ENCODE measurements at regions not wholly inside any gene's neighbourhood (a gene's known extent, or its start where the extent isn't known, plus 50 kb on each side); places are given as distances from the start of the nearest gene placed in this dataset.

DNA sequence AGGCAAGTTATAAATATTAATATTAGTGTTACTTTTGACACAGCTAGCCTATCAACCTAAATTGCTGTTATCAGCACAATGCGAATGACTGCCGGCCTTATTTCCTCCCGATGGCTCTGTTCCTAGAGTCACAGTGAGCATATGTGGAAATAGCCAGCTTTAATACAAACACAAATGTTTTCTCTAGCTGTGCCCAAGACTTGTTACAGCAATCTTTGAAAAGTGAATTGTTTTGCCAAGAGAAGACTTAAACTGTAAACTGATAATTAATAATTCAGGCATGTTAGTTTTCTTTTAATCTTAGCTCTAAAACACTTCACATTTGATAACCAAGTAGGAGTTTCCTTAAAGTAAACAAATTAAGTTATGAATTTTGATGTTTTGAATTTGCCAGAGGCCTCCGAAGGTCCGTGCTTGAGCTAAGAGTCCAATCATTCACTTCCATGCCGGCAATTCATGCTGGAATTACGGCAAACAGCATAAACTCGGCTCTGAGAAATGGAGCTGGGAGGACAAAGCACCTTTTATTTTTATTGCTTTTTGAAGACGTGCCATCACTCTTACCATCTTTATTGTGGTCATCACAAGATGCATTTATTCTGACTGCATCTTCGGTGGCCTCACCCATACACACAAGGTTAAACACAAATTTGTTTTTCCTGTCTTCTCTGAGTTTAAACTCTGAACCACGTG, 184.5 kb upstream of the CWC22 start:
- ChIA-PET CTCF (no interaction called here), POLR2A (interaction anchor here (1.3 kb wide), 1 partner anchor 789 kb away, joined by 3 read pairs; the partner anchor contains the start of gene UBE2E3)
- H3K9me3 ChIP-seq (ENCODE audit: control insufficient read depth, insufficient read depth, low read length) = no peaks in the 10 kb centered on the region
- TF ChIP-seq, protein P1, sequence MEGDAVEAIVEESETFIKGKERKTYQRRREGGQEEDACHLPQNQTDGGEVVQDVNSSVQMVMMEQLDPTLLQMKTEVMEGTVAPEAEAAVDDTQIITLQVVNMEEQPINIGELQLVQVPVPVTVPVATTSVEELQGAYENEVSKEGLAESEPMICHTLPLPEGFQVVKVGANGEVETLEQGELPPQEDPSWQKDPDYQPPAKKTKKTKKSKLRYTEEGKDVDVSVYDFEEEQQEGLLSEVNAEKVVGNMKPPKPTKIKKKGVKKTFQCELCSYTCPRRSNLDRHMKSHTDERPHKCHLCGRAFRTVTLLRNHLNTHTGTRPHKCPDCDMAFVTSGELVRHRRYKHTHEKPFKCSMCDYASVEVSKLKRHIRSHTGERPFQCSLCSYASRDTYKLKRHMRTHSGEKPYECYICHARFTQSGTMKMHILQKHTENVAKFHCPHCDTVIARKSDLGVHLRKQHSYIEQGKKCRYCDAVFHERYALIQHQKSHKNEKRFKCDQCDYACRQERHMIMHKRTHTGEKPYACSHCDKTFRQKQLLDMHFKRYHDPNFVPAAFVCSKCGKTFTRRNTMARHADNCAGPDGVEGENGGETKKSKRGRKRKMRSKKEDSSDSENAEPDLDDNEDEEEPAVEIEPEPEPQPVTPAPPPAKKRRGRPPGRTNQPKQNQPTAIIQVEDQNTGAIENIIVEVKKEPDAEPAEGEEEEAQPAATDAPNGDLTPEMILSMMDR (IDR thresholded peaks at IDR 0.05; ENCODE audit: low read depth, low read length) = no peak
- no peak for DNase-seq (ENCODE audit: low read depth, low spot score)
- H3K4me3 ChIP-seq (ENCODE audit: low read depth, low read length) = no peak overlapping the region
- H3K27ac ChIP-seq (ENCODE audit: low read depth, low read length) = no peak overlapping the region
- no peaks in the 10 kb centered on the region for H3K27me3 ChIP-seq (ENCODE audit: control insufficient read depth, insufficient read depth, low read length)

GRCh38 chr2:180190851-180191250, 183.8 kb upstream of the CWC22 start:
- no peaks in the 10 kb centered on the region for H3K27me3 ChIP-seq (ENCODE audit: control insufficient read depth, insufficient read depth, low read length)
- H3K4me3 ChIP-seq (ENCODE audit: low read depth, low read length) = no peak overlapping the region
- CTCF ChIA-PET = no interaction called here
- H3K27ac ChIP-seq (ENCODE audit: low read depth, low read length) = no peak overlapping the region
- no peak for DNase-seq (ENCODE audit: low read depth, low spot score)
- TF ChIP-seq, protein P1 (IDR thresholded peaks at IDR 0.05; ENCODE audit: low read depth, low read length) = no peak
- POLR2A ChIA-PET = interaction anchor here (1.3 kb wide), 1 partner anchor 790 kb away, joined by 3 read pairs; the partner anchor contains the start of gene UBE2E3
- H3K9me3 ChIP-seq (ENCODE audit: control insufficient read depth, insufficient read depth, low read length) = no peaks in the 10 kb centered on the region

DNA sequence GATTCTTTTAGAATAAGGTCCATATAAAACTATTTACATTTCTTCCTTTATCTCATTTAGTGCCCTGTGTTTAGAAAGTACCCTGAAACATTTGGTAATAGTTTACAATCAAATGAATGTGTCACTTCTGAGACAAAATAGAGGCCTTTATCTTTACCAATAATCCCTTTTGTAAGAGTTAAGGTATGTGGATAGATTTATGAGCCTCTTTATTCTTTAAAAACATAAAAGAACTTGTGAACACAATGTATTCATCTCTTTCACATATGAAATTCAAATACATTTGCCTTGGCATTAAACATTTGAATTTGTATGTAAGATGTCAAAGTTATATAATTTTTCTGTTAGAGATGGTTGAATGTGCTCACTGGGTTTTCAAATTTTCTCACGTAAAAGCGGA, 180.5 kb upstream of the CWC22 start:
- ChIA-PET POLR2A (no interaction called here), CTCF (no interaction called here)
- H3K27me3 ChIP-seq (ENCODE audit: control insufficient read depth, insufficient read depth, low read length) = no peaks in the 10 kb centered on the region
- DNase-seq (ENCODE audit: low read depth, low spot score) = no peak
- no peaks in the 10 kb centered on the region for H3K9me3 ChIP-seq (ENCODE audit: control insufficient read depth, insufficient read depth, low read length)
- no peak overlapping the region for H3K27ac ChIP-seq (ENCODE audit: low read depth, low read length)
- no peak overlapping the region for H3K4me3 ChIP-seq (ENCODE audit: low read depth, low read length)
- TF ChIP-seq, protein P1 (IDR thresholded peaks at IDR 0.05; ENCODE audit: low read depth, low read length) = no peak

- POLR2A ChIA-PET = no interaction called here
- Histone ChIP-seq H3K27ac (ENCODE audit: low read depth, low read length) (no peak overlapping the region), H3K27me3 (ENCODE audit: control insufficient read depth, insufficient read depth, low read length) (no peaks in the 10 kb centered on the region), H3K4me3 (ENCODE audit: low read depth, low read length) (no peak overlapping the region), H3K9me3 (ENCODE audit: control insufficient read depth, insufficient read depth, low read length) (no peaks in the 10 kb centered on the region)
- TF ChIP-seq, protein P1 (IDR thresholded peaks at IDR 0.05; ENCODE audit: low read depth, low read length) = no peak
- DNase-seq (ENCODE audit: low read depth, low spot score) = no peak
- CTCF ChIA-PET = no interaction called here
Observed at GRCh38 chr2:180184506-180184905, 177.4 kb upstream of the CWC22 start.

DNA sequence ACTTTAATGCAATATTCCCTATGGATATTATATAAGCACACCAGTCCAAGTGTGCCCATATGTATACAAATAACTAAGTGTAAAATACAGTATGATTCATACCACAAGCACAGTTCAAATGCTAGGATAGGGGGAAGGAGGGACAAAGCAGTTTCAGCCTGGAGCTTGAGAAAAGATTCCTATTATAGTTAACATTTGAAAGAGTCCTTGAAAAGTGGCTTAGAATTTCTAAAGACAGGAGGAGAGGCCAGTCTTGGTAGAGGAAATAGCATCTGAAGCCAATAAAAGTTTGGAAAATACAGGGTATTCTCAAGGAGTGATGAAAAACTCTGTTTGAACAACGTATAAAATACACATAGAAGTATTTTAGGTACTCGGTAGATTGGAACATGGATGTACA, 173.4 kb upstream of the CWC22 start:
- Histone ChIP-seq H3K9me3 (ENCODE audit: control insufficient read depth, insufficient read depth, low read length) (no peaks in the 10 kb centered on the region), H3K27ac (ENCODE audit: low read depth, low read length) (no peak overlapping the region), H3K4me3 (ENCODE audit: low read depth, low read length) (no peak overlapping the region), H3K27me3 (ENCODE audit: control insufficient read depth, insufficient read depth, low read length) (no peaks in the 10 kb centered on the region)
- POLR2A ChIA-PET = no interaction called here
- TF ChIP-seq, protein P1 (IDR thresholded peaks at IDR 0.05; ENCODE audit: low read depth, low read length) = no peak
- no peak for DNase-seq (ENCODE audit: low read depth, low spot score)
- CTCF ChIA-PET = no interaction called here
